Upper lobe of left lung (tissue), 6 donors: ENCODE measurements at regions not wholly inside any gene's neighbourhood (a gene's known extent, or its start where the extent isn't known, plus 50 kb on each side); places are given as distances from the start of the nearest gene placed in this dataset.

Experiments
- ATAC-seq, 2 donors: fragments of 200-7000 bp; cut with Tn5 transposase; one replicate each; pipeline ENCODE4 v1.9.1; 2022; ENCODE audit warnings: mild to moderate bottlenecking in 2 of 2, moderate library complexity in 2 of 2; ENCODE audit not compliant: low FRiP score in 2 of 2
- DNase-seq, 2 donors: peaks; one replicate each; pipeline ENCODE4 v3.0.0-alpha.2; 2019 to 2020
- H3K27ac ChIP-seq, 4 donors: fragments of 200-600 bp; sonication (generic); one replicate each; pipeline ENCODE4 v1.5.1; 2016 to 2019
- H3K27me3 ChIP-seq, 4 donors: fragments of 200-600 bp; sonication (generic); one replicate each; pipeline ENCODE4 v1.5.1; 2017 to 2019
- H3K36me3 ChIP-seq, 4 donors: fragments of 200-600 bp; sonication (generic); one replicate each; pipeline ENCODE4 v1.5.1; 2016 to 2019
- H3K4me1 ChIP-seq, 4 donors: fragments of 200-600 bp; sonication (generic); one replicate each; pipeline ENCODE4 v1.5.1; 2018 to 2019
- H3K4me3 ChIP-seq, 4 donors: fragments of 200-600 bp; sonication (generic); one replicate each; pipeline ENCODE4 v1.5.1; 2017 to 2019; ENCODE audit warnings: mild to moderate bottlenecking in 2 of 4, moderate library complexity in 1 of 4
- H3K9me3 ChIP-seq, 4 donors: fragments of 200-600 bp; sonication (generic); one replicate each; pipeline ENCODE4 v1.5.1; 2018 to 2019
- CTCF ChIP-seq, 6 experiments: fragments of 450-650 bp in 4 of 6; fragments of 200-600 bp in 2 of 6; sonication (generic) in 2 of 6; IDR thresholded peaks; one replicate each; pipeline ENCODE4 v1.5.1; 2016 to 2019; ENCODE audit warnings: antibody characterized with exemption in 6 of 6
- EP300 ChIP-seq, 4 donors: sonication (generic); formaldehyde crosslinking; IDR thresholded peaks; one replicate each; pipeline ENCODE4 v1.5.1; 2017; ENCODE audit warnings: antibody characterized with exemption in 4 of 4, control low read depth in 2 of 4
- POLR2A ChIP-seq, 4 donors: fragments of 450-650 bp; IDR thresholded peaks; one replicate each; pipeline ENCODE4 v1.5.1; 2016 to 2017; ENCODE audit warnings: antibody characterized with exemption in 4 of 4, mild to moderate bottlenecking in 2 of 4
- POLR2AphosphoS5 ChIP-seq, 2 donors: sonication (generic); formaldehyde crosslinking; IDR thresholded peaks; one replicate each; pipeline ENCODE4 v1.5.1; 2017; ENCODE audit warnings: antibody characterized with exemption in 2 of 2
- WGBS, 2 donors: methylation state at CpG; one replicate each; pipeline ENCODE4 v1.1.5; 2017 to 2018; 5-methylcytosine and 5-hydroxymethylcytosine counted together
- donor health status: DM: no; HTN: no; CAD: no; lungs with moderate emphysema.
- donor health status: DM: no; HTN: yes; CAD: no; lungs with severe emphysema.

GRCh38 chr10:2054728-2055127, 317.4 kb upstream of the ADARB2 start:
- H3K36me3 ChIP-seq = no peaks in the 10 kb centered on the region
- DNase-seq = no peak
- H3K4me1 ChIP-seq = no peaks in the 10 kb centered on the region
- H3K27ac ChIP-seq = no peak overlapping the region
- no peaks in the 10 kb centered on the region for H3K27me3 ChIP-seq
- ATAC-seq = no peak
- TF ChIP-seq POLR2AphosphoS5 (IDR thresholded peaks at IDR 0.05) = no peak
- no peak for TF ChIP-seq POLR2A (IDR thresholded peaks at IDR 0.05)
- TF ChIP-seq CTCF (IDR thresholded peaks at IDR 0.05) = no peak
- TF ChIP-seq EP300 (IDR thresholded peaks at IDR 0.05) = no peak
- no peak overlapping the region for H3K4me3 ChIP-seq
- H3K9me3 ChIP-seq = no peaks in the 10 kb centered on the region
- WGBS, 2 donors = 54 to 60% methylated on average over 3 of the region's 3 CpGs

- H3K27ac ChIP-seq = no peak overlapping the region
- WGBS, 2 donors = 80 to 85% methylated on average over 5 of the region's 5 CpGs
- no peaks in the 10 kb centered on the region for H3K9me3 ChIP-seq
- H3K27me3 ChIP-seq = no peaks in the 10 kb centered on the region
- no peak overlapping the region for H3K4me3 ChIP-seq
- H3K4me1 ChIP-seq = no peaks in the 10 kb centered on the region
- ATAC-seq (no peak), DNase-seq (no peak)
- no peak for TF ChIP-seq CTCF (IDR thresholded peaks at IDR 0.05)
- no peak for TF ChIP-seq POLR2A (IDR thresholded peaks at IDR 0.05)
- TF ChIP-seq EP300 (IDR thresholded peaks at IDR 0.05) = no peak
- no peak for TF ChIP-seq POLR2AphosphoS5 (IDR thresholded peaks at IDR 0.05)
- H3K36me3 ChIP-seq = no peaks in the 10 kb centered on the region
Measured at GRCh38 chr10:2053805-2054204, 316.5 kb upstream of the ADARB2 start.

GRCh38 chr10:2051108-2051507, 313.8 kb upstream of the ADARB2 start:
- TF ChIP-seq CTCF (IDR thresholded peaks at IDR 0.05) (no peak), POLR2A (IDR thresholded peaks at IDR 0.05) (no peak), EP300 (IDR thresholded peaks at IDR 0.05) (no peak), POLR2AphosphoS5 (IDR thresholded peaks at IDR 0.05) (no peak)
- WGBS, 2 donors = 78 to 81% methylated on average over 7 of the region's 7 CpGs
- no peak for DNase-seq
- no peaks in the 10 kb centered on the region for H3K36me3 ChIP-seq
- no peak for ATAC-seq
- no peak overlapping the region for H3K27ac ChIP-seq
- no peaks in the 10 kb centered on the region for H3K27me3 ChIP-seq
- no peaks in the 10 kb centered on the region for H3K9me3 ChIP-seq
- no peak overlapping the region for H3K4me3 ChIP-seq
- no peaks in the 10 kb centered on the region for H3K4me1 ChIP-seq

GRCh38 chr10:2049560-2049959, 312.2 kb upstream of the ADARB2 start:
- H3K4me3 ChIP-seq = no peak overlapping the region
- DNase-seq (no peak), ATAC-seq (no peak)
- TF ChIP-seq POLR2A (IDR thresholded peaks at IDR 0.05) (no peak), POLR2AphosphoS5 (IDR thresholded peaks at IDR 0.05) (no peak)
- H3K9me3 ChIP-seq = no peaks in the 10 kb centered on the region
- H3K27me3 ChIP-seq = no peaks in the 10 kb centered on the region
- H3K4me1 ChIP-seq = no peaks in the 10 kb centered on the region
- H3K36me3 ChIP-seq = no peaks in the 10 kb centered on the region
- H3K27ac ChIP-seq = no peak overlapping the region

- no peaks in the 10 kb centered on the region for H3K36me3 ChIP-seq
- H3K4me1 ChIP-seq = no peaks in the 10 kb centered on the region
- no peak for DNase-seq
- H3K4me3 ChIP-seq = no peak overlapping the region
- 56 to 60% methylated on average over 5 of the region's 5 CpGs for WGBS, 2 donors
- no peak for TF ChIP-seq POLR2A (IDR thresholded peaks at IDR 0.05)
- TF ChIP-seq POLR2AphosphoS5 (IDR thresholded peaks at IDR 0.05) = no peak
- TF ChIP-seq EP300 (IDR thresholded peaks at IDR 0.05) = no peak
- TF ChIP-seq CTCF (IDR thresholded peaks at IDR 0.05) = no peak
- no peak for ATAC-seq
- H3K27me3 ChIP-seq = no peaks in the 10 kb centered on the region
- no peak overlapping the region for H3K27ac ChIP-seq
- H3K9me3 ChIP-seq = no peaks in the 10 kb centered on the region
Measured at GRCh38 chr10:2048337-2048973, 311.1 kb upstream of the ADARB2 start.
